Upper lobe of left lung (tissue), 4 donors: ENCODE measurements at regions not wholly inside any gene's neighbourhood (a gene's known extent, or its start where the extent isn't known, plus 50 kb on each side); places are given as distances from the start of the nearest gene placed in this dataset.

Experiments
- CTCF ChIP-seq, 6 experiments: fragments of 450-650 bp in 4 of 6; fragments of 200-600 bp in 2 of 6; sonication (generic) in 2 of 6; IDR thresholded peaks; one replicate each; pipeline ENCODE4 v1.5.1; 2016 to 2019; ENCODE audit warnings: antibody characterized with exemption in 6 of 6
- EP300 ChIP-seq, 4 donors: sonication (generic); formaldehyde crosslinking; IDR thresholded peaks; one replicate each; pipeline ENCODE4 v1.5.1; 2017; ENCODE audit warnings: antibody characterized with exemption in 4 of 4, control low read depth in 2 of 4
- POLR2A ChIP-seq, 4 donors: fragments of 450-650 bp; IDR thresholded peaks; one replicate each; pipeline ENCODE4 v1.5.1; 2016 to 2017; ENCODE audit warnings: antibody characterized with exemption in 4 of 4, mild to moderate bottlenecking in 2 of 4
- POLR2AphosphoS5 ChIP-seq, 2 donors: sonication (generic); formaldehyde crosslinking; IDR thresholded peaks; one replicate each; pipeline ENCODE4 v1.5.1; 2017; ENCODE audit warnings: antibody characterized with exemption in 2 of 2

DNA sequence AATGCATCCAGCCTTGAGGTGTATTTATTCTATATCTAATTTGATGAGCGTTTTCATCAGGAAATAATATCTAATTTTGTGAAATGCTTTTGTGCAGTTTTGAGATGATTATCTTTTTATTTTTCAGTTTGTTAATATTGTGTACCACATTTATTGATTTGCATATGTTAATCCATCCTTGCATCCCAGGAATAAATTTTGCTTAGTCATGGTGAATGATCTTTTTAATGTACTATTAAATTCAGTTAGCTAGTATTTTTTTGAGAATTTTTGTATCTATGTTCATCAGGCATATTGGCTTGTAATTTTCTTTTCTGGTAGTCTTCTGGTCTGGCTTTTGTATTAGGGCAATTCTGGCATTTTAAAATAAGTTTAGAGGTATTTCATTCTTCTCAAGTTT is 697.5 kb upstream of the ADGRL4 start:
- TF ChIP-seq CTCF (IDR thresholded peaks at IDR 0.05) (no peak), POLR2AphosphoS5 (IDR thresholded peaks at IDR 0.05) (no peak), EP300 (IDR thresholded peaks at IDR 0.05) (no peak), POLR2A (IDR thresholded peaks at IDR 0.05) (no peak)
